CD4-positive, alpha-beta T cell treated with Interleukin-6 at 100 ng/mL for 8 hours (primary cell): ENCODE measurements at regions not wholly inside any gene's neighbourhood (a gene's known extent, or its start where the extent isn't known, plus 50 kb on each side); places are given as distances from the start of the nearest gene placed in this dataset.
"Not testable (repeated sequence)": the region's sequence is repeated elsewhere in the genome, so short reads cannot be mapped to it uniquely, and the experiment has no call there.

Experiments
- DNase-seq: peaks from one replicate; pipeline ENCODE4 v3.0.0-alpha.2; 2020; ENCODE audit warnings: mixed read lengths, low spot score

- no peak for DNase-seq
Measured at GRCh38 chr10:33899578-33900531, 565.4 kb upstream of the NRP1 start.

DNA sequence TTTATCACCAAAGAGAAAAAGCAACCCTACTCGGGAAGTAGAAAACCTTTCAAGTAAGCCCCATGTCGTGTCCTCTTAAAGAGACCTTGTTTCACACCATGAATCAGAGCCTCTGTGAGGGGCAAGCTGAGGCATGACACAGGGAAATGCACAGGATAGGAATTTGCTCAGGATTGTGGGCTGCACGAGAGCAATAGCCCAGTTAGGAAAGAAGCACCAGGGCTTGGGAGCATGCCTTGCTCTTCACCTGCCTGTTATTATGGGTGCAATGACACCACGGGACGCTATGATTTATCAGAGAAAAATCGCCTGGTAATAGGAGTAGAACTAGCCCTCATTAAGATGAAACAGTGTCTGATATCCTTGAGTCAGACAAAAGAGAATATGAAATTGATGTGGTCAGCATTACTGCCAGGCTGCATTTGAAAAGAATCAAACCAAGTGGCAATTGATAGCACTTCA, 562.9 kb upstream of the NRP1 start:
- no peak for DNase-seq

DNA sequence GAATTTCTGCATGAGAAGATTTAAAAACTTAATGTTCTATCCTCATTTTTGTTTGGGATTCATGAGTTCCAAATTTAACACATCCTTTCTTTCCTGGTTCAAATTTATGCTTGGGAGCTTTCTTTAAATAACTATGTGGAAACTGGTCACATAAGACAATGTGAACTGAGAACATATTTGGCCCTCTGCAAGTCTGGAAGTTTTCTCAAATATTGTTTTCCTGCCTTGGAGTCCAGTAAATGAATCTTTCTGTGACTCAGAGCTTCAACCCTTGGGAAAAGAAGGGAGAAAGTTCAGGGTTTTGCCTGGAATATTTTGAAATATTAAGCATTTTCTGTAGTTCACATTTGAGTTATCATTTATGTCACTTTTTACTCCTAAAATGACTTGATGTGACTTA, 559.0 kb upstream of the NRP1 start:
- no peak for DNase-seq

DNA sequence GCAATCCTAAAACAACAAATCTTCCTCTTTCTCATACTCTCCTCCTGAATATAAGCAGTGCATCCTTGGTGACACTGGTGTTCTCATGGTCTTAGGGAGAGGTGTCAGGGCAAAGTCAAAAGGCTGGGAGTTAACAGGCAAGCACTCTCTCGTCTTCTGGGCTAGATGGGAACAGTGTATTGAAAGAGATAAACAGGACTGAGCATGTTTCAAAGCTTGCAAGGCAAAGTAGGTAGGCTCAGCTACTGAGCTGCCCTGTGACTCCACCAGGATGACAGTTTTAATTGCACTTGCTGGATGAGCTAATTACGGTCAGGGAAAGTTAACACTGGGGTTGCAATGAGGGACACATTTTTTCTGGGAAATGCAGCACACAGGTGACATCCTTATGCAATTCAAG, 554.9 kb upstream of the NRP1 start:
- DNase-seq: no peak

DNA sequence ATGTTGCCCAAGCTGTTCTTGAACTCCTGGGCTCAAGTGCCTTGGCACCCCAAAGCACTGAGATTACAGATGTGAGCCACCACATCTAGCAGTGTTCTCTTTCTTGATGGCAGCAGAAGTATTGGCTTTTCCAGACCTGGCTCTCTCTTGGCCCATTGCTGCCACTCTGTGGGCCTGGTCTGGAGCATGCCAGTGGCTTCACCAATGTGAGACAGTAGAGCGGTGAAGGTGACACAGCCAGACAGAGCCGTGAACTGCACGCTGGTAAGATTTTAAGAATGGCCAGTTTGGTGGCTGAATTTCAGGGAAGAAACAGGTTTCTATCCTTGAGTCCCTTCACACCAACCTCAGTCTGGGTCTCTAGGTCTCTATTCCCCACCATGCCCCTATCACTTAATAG, 552.7 kb upstream of the NRP1 start:
- no peak for DNase-seq

DNA sequence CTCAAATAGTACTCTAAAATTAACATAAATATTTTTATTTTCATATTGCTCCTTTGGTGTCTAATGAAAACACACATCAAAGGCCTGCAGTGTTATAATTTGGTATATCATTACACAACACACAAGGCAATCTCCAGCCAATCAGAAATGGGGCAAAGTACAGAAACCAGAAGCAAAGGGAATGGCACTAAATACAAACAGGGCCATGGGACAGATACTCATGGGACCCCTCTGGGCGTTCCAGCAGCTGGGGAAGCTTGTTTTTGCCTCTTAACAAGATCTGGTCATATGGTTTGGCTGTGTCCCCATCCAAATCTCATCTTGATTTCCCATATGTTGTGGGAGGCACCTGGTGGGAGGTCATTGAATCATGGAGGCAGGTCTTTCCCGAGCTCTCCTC, 551.8 kb upstream of the NRP1 start:
- no peak for DNase-seq

DNA sequence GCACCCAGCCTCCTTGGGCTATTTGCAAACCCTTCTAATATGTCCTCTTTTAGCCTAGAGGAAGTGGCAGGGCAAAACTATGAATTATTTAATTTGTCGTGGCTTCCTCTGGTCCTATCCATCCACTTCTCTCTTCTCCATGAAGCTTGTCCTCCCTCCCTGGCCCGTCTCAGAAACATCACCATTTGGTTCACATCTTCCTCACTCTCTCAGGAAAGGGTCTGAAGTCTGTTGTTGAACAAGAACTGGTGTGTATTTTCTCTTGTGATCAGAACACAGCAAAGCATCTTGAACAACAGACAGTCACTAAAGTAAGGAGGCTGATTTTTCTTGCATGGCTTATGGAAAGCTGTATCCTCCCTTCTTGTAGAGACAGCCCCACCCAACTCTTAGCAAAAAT, 550.1 kb upstream of the NRP1 start:
- DNase-seq: no peak

DNA sequence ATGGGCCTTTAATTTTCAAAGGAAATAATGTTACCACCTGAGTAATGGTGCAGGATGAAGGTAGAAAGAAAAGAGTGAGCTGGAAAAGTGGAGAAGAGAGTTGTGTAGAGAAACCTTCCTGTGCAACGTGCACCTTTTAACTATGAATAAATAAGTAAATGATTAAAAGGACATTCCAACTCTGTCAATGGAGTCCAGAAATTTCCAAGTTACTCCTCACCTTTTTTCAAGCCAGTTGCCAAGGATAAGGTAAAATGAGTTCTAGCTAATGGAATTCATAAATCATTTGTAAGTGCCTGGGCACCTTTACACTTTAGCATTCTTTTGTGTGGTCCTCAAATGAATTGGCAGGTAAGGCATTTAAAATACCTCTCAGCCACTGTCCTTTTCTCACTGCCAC, 549.4 kb upstream of the NRP1 start:
- DNase-seq: no peak

GRCh38 chr10:33882996-33883395, 548.5 kb upstream of the NRP1 start:
- DNase-seq: no peak

DNA sequence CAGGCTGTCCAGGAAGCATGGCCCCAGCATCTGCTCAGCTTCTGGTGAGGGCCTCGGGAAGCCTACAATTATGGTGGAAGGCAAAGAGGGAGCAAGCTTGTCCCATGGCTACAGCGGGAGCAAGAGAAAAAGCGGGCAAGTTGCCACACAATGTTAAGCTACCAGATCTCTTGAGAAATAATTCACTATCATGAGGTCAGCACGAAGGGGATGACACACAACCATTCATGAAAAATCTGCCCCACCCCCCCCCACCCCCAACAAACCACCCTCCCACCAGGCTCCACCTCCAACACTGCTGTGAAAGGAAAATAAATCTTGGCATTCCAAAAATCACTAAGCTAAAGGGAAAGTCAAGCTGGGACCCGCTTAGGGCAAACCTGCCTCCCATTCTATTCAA, 545.8 kb upstream of the NRP1 start:
- no peak for DNase-seq

GRCh38 chr10:33878238-33878786, 543.8 kb upstream of the NRP1 start:
- DNase-seq: no peak

DNA sequence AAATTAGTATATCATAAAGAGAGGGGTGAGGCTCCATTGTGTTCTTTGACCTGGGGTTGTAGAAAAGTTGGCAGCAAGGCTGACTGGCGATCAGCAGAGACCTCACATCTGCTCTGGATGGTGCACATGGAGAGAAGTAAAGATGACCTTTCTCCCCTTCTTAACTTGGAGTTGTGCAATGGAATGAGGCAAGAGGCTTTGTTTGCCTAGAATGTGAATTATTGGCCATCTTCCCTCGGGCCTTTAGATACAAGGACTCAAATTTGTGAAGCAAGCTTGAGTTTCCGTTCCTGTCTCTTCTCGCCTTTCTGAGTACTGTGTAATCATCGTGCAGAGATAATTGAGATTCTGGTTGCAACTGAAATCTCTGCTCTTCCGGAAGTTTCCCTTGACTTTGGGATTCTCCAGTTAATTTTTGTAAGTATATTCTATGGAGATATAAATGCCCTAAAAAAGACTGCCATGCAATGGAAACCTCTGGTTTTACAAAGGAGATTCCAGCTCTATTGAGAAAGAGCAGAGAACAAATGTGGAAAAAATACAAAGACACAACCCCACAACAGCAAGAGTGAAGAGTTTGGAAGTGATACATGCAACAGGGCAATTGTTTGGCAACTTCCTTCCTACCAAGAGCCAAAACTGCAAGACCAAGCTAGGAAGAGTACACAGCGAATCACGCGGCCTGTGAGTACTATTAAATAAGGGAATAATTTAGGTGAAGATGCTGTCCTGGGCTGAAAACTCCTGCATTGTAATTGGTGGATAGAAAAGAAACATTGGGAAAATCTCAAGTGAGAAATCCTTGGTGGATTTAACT, 542.3 kb upstream of the NRP1 start:
- no peak for DNase-seq

GRCh38 chr10:33875924-33876583, 541.6 kb upstream of the NRP1 start:
- DNase-seq: no peak

GRCh38 chr10:33871061-33871956, 536.8 kb upstream of the NRP1 start:
- no peak for DNase-seq

DNA sequence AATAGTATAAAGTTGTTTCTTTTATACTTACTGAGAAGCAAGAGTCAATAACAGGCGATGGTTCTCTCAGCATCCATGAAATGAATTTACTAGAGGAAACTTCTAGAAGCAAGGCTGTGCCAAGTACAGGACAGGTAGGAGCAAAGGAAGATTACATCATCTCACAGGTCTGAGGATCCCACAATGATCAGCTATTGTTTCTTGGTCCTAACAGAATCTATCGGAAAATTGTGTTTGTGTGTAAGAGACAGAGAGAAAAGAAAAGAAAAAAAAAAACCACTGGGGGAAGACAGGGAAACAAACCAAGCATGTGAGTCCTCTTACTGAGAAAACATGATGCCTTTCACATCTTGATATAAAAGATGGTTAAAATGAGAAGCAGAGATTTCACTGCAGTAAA, 535.0 kb upstream of the NRP1 start:
- no peak for DNase-seq

- DNase-seq: no peak
Measured at GRCh38 chr10:33869028-33869427, 534.6 kb upstream of the NRP1 start.

GRCh38 chr10:33867199-33867789, 532.8 kb upstream of the NRP1 start:
- DNase-seq: not testable (repeated sequence)

GRCh38 chr10:33863352-33863751, 528.9 kb upstream of the NRP1 start:
- DNase-seq: no peak

DNA sequence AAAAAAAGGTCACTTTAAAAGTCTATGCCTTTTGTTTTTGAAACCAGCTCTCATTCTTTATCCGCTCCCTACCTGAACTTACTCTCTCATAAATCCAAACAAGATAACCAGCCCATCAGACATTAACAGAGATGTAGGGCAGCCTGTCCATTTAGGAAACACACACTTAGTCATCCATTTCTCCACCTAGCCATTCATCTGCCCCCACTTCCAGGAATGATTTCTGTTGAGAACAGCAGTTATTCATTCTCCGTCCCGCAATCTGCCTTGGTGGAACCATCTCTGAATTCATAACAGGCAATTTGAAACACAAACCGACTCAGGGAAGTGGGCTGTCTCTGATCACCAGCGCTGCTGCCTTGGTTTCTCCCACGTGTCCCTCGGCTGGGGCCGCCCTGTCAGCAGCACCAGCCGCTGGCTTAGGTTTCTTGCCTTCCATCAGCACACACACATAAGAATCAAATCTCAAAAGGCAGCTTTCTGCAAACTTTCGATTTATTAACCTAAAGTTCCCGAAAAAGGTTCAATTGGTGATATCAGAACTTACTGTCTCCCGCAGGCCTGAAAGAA, 528.2 kb upstream of the NRP1 start:
- no peak for DNase-seq

GRCh38 chr10:33861833-33862232, 527.4 kb upstream of the NRP1 start:
- DNase-seq: no peak
